GM23248 (cell line): ENCODE measurements at regions not wholly inside any gene's neighbourhood (a gene's known extent, or its start where the extent isn't known, plus 50 kb on each side); places are given as distances from the start of the nearest gene placed in this dataset.

ENCODE experiments used
- EZH2 ChIP-seq: fragments of 200-600 bp; sonication (generic); IDR thresholded peaks from 2 replicates; pipeline ENCODE4 v1.6.1; 2018; ENCODE audit warnings: antibody characterized with exemption, mild to moderate bottlenecking; ENCODE audit not compliant: insufficient read depth, poor library complexity, severe bottlenecking
- EZH2phosphoT487 ChIP-seq: fragments of 200-600 bp; sonication (generic); IDR thresholded peaks from 2 replicates; pipeline ENCODE4 v1.6.1; 2018; ENCODE audit warnings: antibody characterized with exemption, moderate library complexity, mild to moderate bottlenecking, low read depth; ENCODE audit not compliant: insufficient read depth

- TF ChIP-seq EZH2phosphoT487 (no peak), EZH2 (no peak)
These were observed 105.5 kb upstream of the EPHA7 start for GRCh38 chr6:93524671-93525451.
